HUDEP-2 (cell line): ENCODE measurements at regions not wholly inside any gene's neighbourhood (a gene's known extent, or its start where the extent isn't known, plus 50 kb on each side); places are given as distances from the start of the nearest gene placed in this dataset.
A peak's percentile ranks its signal among the peaks of the same experiment; 100 is the strongest.
"Not testable (repeated sequence)": the region's sequence is repeated elsewhere in the genome, so short reads cannot be mapped to it uniquely, and the experiment has no call there.

Experiments used
- DNase-seq, 76 experiments: peaks; one replicate each; lab custom pipeline; 2025; ENCODE audit not compliant: unreplicated experiment in 76 of 76; lab: John Stamatoyannopoulos, UW

DNA sequence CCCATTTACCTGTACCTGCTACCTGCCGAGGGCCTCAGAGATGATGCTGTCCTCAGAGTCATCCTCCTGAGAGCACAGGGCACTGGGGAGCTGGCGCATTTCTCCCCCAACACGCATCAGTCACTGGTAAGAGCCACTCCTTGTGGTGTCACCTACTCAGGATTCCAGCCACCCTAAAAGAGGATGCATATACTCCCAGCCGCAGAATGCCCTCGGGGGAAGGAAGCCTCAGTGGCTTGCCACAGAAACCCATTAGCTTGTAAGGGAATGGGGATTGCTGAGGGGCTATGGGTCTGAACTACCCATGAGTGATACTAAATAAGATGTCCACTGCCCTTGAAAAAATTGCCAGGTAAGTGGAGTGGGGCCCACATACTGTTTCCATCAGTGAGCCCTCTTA is 279.2 kb downstream of the WDR11 start:
- no peak for DNase-seq

GRCh38 chr10:121131014-121131413 is 279.9 kb downstream of the WDR11 start:
- DNase-seq, result no peak

GRCh38 chr10:121131426-121132265 is 280.5 kb downstream of the WDR11 start:
- no peak for DNase-seq

DNA sequence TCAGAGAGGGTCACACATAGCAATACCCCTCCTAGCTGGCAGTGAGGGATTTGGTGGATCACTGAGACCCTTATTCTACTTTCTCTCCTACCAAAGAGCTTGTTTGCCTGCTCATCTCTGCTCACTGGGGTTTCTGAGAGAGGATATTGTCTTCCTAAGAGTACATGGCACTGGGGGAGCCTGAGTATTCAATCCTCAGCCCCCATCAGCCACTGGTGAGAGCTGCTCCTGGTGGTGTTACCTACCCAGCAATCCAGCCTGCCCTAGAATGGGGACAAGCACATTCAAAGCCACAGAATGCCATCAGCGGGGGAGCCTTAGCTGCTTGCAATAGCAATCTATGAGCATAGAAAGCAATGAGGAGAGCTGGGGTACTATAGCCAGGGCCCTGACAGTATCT is 281.1 kb downstream of the WDR11 start:
- no peak for DNase-seq

GRCh38 chr10:121133901-121134300 is 282.7 kb downstream of the WDR11 start:
- DNase-seq, result no peak

- DNase-seq, result no peak
Observed at GRCh38 chr10:121134711-121135110, 283.5 kb downstream of the WDR11 start.

DNA sequence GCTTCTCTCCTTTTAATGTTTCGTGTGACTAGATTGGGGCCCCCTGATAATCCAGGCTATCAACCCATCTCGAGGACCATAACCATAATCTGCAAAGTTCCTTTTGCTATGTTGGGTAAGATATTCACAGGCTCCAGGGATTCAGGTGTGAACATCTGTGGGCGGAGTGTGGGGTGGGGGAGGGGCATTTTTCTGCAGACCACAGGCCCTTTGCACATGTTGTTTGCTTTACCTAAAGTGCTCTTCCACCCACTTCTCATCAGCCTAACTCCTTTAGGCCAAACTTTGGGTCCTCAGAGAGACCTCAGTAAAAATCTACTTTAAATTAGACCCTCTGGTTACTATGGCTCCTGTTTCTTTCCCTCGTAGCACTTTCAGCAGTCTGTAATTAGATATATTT is 284.4 kb downstream of the WDR11 start:
- DNase-seq, result no peak

GRCh38 chr10:121137533-121137932 is 286.4 kb downstream of the WDR11 start:
- no peak for DNase-seq

- no peak for DNase-seq
Observed at GRCh38 chr10:121138112-121138860, 287.1 kb downstream of the WDR11 start.

DNA sequence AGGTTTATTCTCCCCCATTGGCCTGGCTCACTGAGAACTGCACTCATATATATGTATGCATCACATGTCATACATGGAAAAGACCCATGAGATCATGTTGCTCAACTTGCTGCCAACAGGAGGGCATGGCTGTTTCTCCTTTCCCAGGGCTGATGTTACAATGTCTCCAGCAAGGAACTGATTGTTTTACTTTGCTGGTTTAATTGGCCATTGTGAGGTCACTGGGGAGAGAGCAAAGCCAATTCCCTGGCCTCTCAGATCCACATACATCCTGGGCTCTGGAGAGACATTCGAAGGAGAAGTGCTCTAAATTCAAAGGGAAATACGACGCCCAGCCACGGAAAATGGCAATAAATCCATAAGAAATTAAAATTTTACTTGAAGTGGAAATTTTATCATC is 287.8 kb downstream of the WDR11 start:
- no peak for DNase-seq

GRCh38 chr10:121145802-121146395 is 294.7 kb downstream of the WDR11 start:
- DNase-seq, result not testable (repeated sequence)

- no peak for DNase-seq
Observed at GRCh38 chr10:121148921-121149320, 297.8 kb downstream of the WDR11 start.

GRCh38 chr10:121152033-121152432 is 300.9 kb downstream of the WDR11 start:
- no peak for DNase-seq

GRCh38 chr10:121152935-121153334 is 301.8 kb downstream of the WDR11 start:
- no peak for DNase-seq

- DNase-seq, result no peak
Observed at GRCh38 chr10:121154310-121154709, 303.1 kb downstream of the WDR11 start.

- no peak for DNase-seq
Observed at GRCh38 chr10:121154846-121155245, 303.7 kb downstream of the WDR11 start.

DNA sequence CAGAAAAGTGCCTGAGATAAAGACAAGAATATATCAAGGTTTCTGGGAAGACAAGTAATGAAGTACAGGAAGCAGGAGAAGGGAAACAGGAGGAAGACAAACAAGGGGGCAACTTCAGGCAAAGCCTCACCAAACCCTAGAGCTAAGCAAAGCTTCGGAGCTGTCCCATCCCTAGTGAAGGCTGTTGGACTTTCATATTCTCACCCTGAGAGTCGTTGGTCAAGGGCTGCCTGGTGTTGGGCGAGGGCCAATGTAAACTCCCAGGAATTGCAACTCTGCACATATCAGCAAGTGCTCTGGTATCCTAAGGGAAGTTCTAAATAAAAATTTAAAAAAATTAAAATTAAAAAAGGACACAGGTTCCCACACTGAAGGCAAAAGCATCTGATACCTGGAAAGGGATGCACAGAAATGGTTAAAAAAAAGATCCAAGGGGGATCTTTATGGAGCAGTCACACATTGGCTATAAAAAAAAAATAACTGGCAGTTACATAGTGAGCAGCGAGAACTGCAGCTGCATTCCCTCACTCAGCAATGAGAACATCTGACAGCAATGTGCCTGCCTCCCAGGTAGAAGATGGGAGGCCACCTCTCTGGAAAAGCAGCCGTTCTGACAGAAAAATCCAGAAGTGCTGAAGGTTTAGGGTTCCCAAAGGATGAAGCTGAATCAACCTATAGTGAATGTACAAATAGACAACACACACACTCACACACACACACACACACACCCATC is 304.7 kb downstream of the WDR11 start:
- no peak for DNase-seq

DNA sequence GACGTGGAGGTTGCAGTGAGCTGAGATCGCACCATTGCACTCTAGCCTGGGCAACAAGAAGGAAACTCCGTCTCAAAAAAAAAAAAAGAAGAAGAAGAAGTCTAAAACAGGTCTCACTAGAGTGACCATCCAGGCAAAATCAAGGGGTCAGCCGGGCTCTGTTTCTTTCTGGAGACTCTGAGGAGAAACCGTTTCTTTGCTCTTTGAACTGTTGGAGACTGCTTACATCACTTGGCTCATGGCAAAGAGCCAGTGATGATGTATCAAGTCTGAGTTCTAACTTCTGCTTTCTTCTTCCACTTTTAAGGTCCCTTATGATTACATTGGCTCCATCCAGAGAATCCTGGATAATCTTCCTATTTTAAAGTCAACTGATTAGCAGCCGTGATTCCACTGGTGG is 306.8 kb downstream of the WDR11 start:
- DNase-seq, result peak in 1 of 76 experiments; percentile 0

- no peak for DNase-seq
Observed at GRCh38 chr10:121158988-121159579, 307.9 kb downstream of the WDR11 start.

GRCh38 chr10:121159670-121160069 is 308.5 kb downstream of the WDR11 start:
- no peak for DNase-seq

DNA sequence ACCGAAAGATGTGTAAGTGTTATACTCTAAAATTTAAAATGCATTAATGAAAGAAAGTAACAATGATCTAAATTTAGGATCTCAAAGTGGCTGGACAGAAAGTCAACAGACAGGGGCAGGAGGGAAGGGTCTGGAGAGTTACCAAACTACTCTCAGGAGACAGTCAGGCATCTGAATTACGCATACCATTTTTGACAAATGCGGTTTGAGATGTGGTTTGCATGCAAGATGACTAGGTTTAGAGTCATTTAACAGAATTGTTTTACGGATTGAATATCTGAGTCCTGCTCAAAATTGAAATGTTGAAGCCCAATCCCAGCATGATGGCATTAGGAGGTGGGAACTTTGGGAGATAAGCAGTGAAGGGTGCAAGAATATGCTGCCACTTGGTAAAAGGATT is 314.1 kb downstream of the WDR11 start:
- DNase-seq, result no peak
